ENCODE measurements at regions not wholly inside any gene's neighbourhood (a gene's known extent, or its start where the extent isn't known, plus 50 kb on each side); places are given as distances from the start of the nearest gene placed in this dataset.

DNA sequence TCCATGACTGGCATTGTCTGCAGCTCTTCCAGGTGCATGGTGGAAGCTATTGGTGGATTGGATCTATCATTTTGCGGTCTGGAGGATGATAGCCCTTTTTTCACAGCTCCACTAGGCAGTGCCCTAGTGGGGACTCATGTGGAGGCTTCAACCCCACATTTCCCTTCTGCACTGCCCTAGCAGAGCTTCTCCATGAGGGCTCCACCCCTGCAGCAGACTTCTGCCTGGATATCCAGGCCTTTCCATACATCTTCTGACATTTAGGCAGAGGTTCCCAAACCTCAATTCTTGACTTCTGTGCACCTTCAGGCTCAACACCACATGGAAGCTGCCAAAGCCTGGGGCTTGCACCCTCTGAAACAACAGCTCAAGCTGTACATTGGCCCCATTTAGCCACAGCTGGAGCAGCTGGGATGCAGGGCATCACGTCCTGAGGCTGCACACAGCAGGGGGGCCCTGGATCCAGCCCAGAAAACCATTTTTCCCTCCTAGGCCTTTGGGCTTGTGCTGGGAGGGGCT, 800.2 kb upstream of the MIR17HG start:
- H2AFZ ChIP-seq (replicated peaks) = no peak overlapping the region
- H3K36me3 ChIP-seq = no peaks in the 10 kb centered on the region
- no peak overlapping the region for H3K9ac ChIP-seq
- TF ChIP-seq EZH2 (IDR thresholded peaks at IDR 0.05) = no peak
- no peak for TF ChIP-seq EZH2phosphoT487 (IDR thresholded peaks at IDR 0.05)
- TF ChIP-seq, protein P1, sequence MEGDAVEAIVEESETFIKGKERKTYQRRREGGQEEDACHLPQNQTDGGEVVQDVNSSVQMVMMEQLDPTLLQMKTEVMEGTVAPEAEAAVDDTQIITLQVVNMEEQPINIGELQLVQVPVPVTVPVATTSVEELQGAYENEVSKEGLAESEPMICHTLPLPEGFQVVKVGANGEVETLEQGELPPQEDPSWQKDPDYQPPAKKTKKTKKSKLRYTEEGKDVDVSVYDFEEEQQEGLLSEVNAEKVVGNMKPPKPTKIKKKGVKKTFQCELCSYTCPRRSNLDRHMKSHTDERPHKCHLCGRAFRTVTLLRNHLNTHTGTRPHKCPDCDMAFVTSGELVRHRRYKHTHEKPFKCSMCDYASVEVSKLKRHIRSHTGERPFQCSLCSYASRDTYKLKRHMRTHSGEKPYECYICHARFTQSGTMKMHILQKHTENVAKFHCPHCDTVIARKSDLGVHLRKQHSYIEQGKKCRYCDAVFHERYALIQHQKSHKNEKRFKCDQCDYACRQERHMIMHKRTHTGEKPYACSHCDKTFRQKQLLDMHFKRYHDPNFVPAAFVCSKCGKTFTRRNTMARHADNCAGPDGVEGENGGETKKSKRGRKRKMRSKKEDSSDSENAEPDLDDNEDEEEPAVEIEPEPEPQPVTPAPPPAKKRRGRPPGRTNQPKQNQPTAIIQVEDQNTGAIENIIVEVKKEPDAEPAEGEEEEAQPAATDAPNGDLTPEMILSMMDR (IDR thresholded peaks at IDR 0.05) = no peak
- H3K36me3 Mint-ChIP-seq = peaks cover 2% of the 10 kb centered on the region
- H3K27ac Mint-ChIP-seq = no peak overlapping the region
- no peak overlapping the region for H3K4me3 ChIP-seq
- H3K79me2 ChIP-seq (ENCODE audit: low read depth) = no peaks in the 10 kb centered on the region
- peaks cover 11% of the 10 kb centered on the region for H3K4me1 Mint-ChIP-seq
- DNase-seq (ENCODE audit: low spot score) = no peak
- H3K27ac ChIP-seq = no peak overlapping the region
- H3K9me3 Mint-ChIP-seq = peaks cover 30% of the 10 kb centered on the region
- no peaks in the 10 kb centered on the region for H3K27me3 Mint-ChIP-seq (ENCODE audit: insufficient read depth, low read depth)
- no peaks in the 10 kb centered on the region for H4K20me1 ChIP-seq (ENCODE audit: low read depth)
- no peaks in the 10 kb centered on the region for H3K9me3 ChIP-seq (ENCODE audit: low read depth)
- H3K4me3 Mint-ChIP-seq = no peak overlapping the region
- H3K27me3 ChIP-seq = no peaks in the 10 kb centered on the region
- H3K4me1 ChIP-seq = no peaks in the 10 kb centered on the region
- H3K4me2 ChIP-seq = no peak overlapping the region
- no peaks in the 10 kb centered on the region for H3F3A ChIP-seq (ENCODE audit: low read depth)

DNA sequence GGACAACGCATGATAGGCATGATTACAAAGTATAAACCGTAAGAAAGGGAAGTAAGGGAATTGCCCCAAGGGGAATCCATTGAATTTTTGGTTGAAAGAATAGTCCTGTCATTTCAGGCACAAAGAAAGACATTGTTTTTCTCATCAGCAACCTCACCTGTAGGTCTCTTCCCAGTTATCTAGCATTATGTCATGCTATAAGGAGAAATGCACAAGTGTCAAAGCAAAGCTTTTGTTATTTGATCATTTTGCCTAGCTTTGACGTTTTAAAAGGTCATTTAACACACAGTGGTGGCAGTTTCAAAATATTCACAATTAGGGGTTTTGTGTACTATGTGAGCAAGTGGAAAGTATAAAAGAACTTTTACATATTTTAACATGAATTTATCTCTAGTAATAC, 796.2 kb upstream of the MIR17HG start:
- Histone ChIP-seq H3F3A (ENCODE audit: low read depth) (no peaks in the 10 kb centered on the region), H4K20me1 (ENCODE audit: low read depth) (no peaks in the 10 kb centered on the region), H3K79me2 (ENCODE audit: low read depth) (no peaks in the 10 kb centered on the region), H2AFZ (replicated peaks) (no peak overlapping the region), H3K4me2 (no peak overlapping the region), H3K9me3 (ENCODE audit: low read depth) (no peaks in the 10 kb centered on the region), H3K27ac (no peak overlapping the region), H3K9ac (no peak overlapping the region), H3K4me1 (no peaks in the 10 kb centered on the region), H3K36me3 (no peaks in the 10 kb centered on the region), H3K4me3 (no peak overlapping the region), H3K27me3 (no peaks in the 10 kb centered on the region)
- H3K27me3 Mint-ChIP-seq (ENCODE audit: insufficient read depth, low read depth) = peaks cover 1% of the 10 kb centered on the region
- H3K36me3 Mint-ChIP-seq = peaks cover 2% of the 10 kb centered on the region
- H3K4me3 Mint-ChIP-seq = no peak overlapping the region
- H3K27ac Mint-ChIP-seq = no peak overlapping the region
- TF ChIP-seq, protein P1 (IDR thresholded peaks at IDR 0.05) = no peak
- TF ChIP-seq EZH2 (IDR thresholded peaks at IDR 0.05) (no peak), EZH2phosphoT487 (IDR thresholded peaks at IDR 0.05) (no peak)
- DNase-seq (ENCODE audit: low spot score) = no peak
- no peaks in the 10 kb centered on the region for H3K4me1 Mint-ChIP-seq
- H3K9me3 Mint-ChIP-seq = peaks cover 20% of the 10 kb centered on the region

GRCh38 chr13:90552702-90553101, 794.8 kb upstream of the MIR17HG start:
- Histone ChIP-seq H3K4me3 (no peak overlapping the region), H3K27me3 (no peaks in the 10 kb centered on the region), H3K9me3 (ENCODE audit: low read depth) (no peaks in the 10 kb centered on the region), H4K20me1 (ENCODE audit: low read depth) (no peaks in the 10 kb centered on the region), H3K4me2 (no peak overlapping the region), H3K79me2 (ENCODE audit: low read depth) (no peaks in the 10 kb centered on the region), H2AFZ (replicated peaks) (peak overlapping the region; percentile 52), H3K27ac (no peak overlapping the region), H3K9ac (no peak overlapping the region), H3F3A (ENCODE audit: low read depth) (no peaks in the 10 kb centered on the region), H3K36me3 (no peaks in the 10 kb centered on the region), H3K4me1 (no peaks in the 10 kb centered on the region)
- TF ChIP-seq EZH2 (IDR thresholded peaks at IDR 0.05) (no peak), EZH2phosphoT487 (IDR thresholded peaks at IDR 0.05) (no peak)
- TF ChIP-seq, protein P1 (IDR thresholded peaks at IDR 0.05) = no peak
- Mint-ChIP-seq H3K27ac (no peak overlapping the region), H3K4me1 (no peaks in the 10 kb centered on the region), H3K9me3 (peaks cover 7% of the 10 kb centered on the region), H3K36me3 (peaks cover 2% of the 10 kb centered on the region), H3K27me3 (ENCODE audit: insufficient read depth, low read depth) (peaks cover 2% of the 10 kb centered on the region), H3K4me3 (no peak overlapping the region)
- no peak for DNase-seq (ENCODE audit: low spot score)

Measured in neural progenitor cell (in vitro differentiated cells).